GM21619 (cell line): ENCODE measurements at regions not wholly inside any gene's neighbourhood (a gene's known extent, or its start where the extent isn't known, plus 50 kb on each side); places are given as distances from the start of the nearest gene placed in this dataset.
"Not testable (repeated sequence)": the region's sequence is repeated elsewhere in the genome, so short reads cannot be mapped to it uniquely, and the experiment has no call there.

Experiments
- ATAC-seq: cut with Tn5 transposase; IDR thresholded peaks from one replicate; pipeline ENCODE4 v1.9.1; 2021; ENCODE audit not compliant: unreplicated experiment

DNA sequence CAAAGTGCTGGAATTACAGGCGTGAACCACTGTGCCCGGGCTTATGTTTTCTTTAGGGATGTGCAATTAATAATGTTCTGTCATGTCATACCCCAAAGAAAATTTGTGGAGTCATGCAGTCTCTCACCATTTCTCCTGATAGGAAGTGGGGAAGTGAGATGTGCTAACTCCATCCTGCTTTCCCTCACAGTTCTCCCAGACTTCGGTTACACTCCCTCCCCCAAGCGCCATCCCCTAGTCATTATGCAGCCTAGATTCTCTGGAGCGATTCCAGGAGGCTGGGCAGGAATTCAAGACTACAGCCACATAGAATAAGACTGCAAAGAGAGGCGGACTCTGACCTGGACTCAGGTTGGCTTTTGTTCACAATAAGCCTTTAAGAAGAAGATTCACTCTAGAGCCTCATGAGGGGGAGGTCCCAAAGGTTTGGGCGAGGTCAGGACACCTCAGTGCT is 271.4 kb downstream of the ALDH8A1 start:
- ATAC-seq, result no peak

GRCh38 chr6:134676307-134677281 is 273.3 kb downstream of the ALDH8A1 start:
- no peak for ATAC-seq

DNA sequence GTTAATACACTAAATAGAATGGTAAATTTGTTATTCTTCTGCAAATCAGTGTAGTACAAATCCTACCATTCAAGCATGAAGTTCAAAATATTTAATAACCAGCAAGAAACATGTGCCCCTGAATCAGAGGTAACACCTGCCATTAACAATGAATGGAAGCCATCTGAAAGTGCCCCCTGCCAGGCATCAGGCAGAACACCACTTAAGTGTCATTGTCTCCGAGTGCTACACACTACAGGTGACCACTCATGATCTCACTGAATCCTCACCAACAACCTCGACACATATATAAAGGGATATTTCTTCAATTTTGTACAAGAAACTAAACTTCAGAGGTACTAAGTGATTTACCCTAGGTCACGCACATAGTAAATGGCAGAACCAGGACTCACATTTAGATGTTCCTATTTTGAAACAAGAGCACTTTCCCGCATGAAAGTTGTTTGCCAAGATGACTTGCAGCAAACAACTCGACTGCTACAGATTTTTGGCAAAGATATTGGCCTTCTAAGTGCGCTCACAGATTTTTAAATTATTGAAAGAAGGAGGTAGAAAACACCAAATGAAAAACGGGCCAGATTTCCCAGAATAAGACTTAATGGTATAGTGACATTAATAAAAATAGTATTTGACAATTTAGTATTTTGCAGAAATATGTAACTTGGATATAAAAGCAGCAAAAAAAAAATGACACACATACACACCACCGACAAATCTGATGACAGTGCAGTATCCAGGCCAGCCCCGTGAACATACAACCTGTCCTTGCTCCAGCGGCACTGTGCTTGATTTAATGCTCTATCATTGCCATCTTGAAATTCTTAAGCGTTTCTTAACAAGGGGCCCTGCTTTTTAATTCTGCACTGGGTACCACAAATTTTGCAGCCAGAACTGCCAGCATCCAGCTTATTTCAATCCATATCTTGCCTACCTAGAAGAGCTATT is 274.5 kb downstream of the ALDH8A1 start:
- no peak for ATAC-seq

- no peak for ATAC-seq
Measured at GRCh38 chr6:134674562-134674961, 275.3 kb downstream of the ALDH8A1 start.

DNA sequence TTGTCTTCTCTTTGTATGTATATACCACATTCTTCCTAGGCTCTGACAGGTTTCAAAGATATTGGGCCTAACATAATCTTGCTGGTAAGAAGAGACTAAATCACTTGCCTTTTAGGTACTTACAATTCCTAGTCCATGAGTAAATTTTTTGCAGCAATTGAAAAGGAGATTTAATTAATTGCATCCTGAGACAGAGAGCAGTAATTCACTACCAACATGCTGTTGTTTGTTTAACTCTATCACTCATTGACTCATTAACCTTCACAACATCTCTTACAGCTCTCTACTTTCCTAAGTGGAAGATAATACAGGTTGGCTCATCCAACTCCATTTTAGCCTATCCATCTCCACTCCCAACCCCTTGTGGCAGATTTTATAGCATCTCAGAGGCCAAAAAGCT is 280.4 kb downstream of the ALDH8A1 start:
- no peak for ATAC-seq

GRCh38 chr6:134667111-134667510 is 282.8 kb downstream of the ALDH8A1 start:
- no peak for ATAC-seq

DNA sequence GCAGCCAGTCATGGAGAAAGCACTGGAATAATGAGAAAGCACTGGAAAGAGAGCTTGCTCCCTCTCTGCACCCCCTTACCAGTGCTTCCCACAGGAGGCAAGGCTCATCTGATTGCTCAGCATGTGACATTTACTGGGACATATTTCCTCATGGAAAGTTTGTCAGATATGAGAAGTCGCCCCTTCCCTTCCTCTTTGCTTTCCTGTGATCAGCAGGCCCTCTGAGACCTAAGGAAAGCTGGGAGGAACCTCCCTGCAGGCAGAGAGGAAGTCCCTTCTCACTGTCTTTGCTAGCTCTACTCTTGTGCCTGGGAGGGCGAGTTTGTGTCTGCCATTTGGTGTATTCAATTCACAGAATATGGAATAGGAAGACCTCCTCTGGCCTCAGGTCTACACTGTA is 283.8 kb downstream of the ALDH8A1 start:
- ATAC-seq, result no peak

GRCh38 chr6:134665029-134665723 is 284.7 kb downstream of the ALDH8A1 start:
- no peak for ATAC-seq

DNA sequence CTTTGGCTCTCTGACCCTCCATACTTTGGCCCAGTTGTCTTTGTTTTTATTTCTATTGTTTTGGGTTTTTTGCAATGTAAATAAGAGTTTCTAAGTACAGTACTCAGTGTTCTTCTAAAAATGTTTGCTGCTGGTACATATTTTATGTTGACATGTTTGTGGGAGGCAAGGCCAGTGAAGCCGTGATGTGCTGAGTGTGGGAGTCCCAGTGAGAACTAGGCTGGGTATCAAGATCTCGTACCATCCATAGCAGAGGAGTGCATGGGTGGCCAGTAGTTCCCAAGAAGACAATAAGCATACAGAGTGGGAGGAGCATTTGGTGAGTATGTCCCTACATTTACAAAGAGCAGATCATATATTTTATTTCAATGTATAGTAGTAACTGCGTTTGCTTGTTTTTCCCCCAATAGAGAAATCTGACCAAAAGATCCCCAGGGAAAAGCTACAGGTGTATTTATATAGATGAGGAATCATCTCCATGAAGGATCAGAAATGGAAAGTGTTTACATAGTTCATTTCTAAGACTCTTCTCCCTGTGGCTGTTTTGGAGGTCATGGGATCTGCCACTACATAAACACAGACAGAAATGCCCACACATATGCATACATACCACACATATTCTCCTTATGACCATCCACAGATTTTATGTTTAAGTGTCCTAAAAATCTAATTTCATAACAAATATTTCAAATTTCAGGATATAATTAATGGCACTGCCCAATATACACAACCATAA is 285.9 kb downstream of the ALDH8A1 start:
- ATAC-seq, result no peak

DNA sequence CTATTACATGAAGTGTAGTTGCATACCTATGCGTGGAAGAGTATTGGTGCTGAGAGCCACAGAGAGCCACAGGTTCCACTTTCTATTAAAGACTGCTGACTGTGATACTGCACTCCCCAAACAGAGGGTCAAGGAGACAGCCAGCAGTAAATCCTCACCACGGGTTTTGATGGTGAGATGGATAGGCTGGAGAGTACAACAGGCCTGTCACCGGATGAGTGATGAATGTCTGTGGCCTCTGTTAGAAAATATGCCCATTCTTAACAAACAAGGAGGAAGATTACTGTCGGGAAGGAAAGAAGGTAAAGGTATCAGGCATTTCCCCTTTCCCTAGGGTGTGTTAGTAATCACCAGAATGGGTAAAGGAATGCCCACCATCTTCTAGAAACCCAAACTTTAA is 286.5 kb downstream of the ALDH8A1 start:
- ATAC-seq, result no peak

DNA sequence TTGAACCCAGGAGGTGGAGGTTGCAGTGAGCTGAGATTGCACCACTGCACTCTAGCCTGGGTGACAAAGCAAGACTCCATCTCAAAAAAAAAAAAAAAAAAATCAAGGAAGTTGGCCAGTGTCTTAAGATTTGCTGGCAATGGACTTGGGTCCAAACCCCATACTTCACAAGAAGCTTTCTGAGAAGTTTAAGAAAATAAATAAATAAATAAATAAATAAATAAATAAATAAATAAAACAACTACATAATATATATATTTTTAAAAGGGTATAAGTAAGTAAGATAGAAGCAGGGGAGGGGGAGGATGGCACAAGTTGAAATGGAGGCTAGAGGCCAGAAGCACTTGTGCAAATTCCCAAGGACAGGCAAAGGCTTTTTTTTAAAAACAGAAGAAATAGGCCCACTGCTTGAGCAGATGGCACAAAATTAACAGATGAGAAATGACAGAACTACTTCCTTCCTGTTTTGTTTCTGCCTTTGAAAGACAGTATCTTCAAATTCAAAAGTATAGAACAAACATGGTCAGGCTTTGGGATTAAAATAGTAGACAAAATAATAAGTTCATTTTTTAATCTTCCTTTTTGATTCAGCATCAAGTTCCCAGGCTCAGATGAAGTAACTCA is 287.7 kb downstream of the ALDH8A1 start:
- ATAC-seq, result no peak

GRCh38 chr6:134659885-134660284 is 290.0 kb downstream of the ALDH8A1 start:
- ATAC-seq, result not testable (repeated sequence)

GRCh38 chr6:134658596-134658995 is 291.3 kb downstream of the ALDH8A1 start:
- ATAC-seq, result no peak

DNA sequence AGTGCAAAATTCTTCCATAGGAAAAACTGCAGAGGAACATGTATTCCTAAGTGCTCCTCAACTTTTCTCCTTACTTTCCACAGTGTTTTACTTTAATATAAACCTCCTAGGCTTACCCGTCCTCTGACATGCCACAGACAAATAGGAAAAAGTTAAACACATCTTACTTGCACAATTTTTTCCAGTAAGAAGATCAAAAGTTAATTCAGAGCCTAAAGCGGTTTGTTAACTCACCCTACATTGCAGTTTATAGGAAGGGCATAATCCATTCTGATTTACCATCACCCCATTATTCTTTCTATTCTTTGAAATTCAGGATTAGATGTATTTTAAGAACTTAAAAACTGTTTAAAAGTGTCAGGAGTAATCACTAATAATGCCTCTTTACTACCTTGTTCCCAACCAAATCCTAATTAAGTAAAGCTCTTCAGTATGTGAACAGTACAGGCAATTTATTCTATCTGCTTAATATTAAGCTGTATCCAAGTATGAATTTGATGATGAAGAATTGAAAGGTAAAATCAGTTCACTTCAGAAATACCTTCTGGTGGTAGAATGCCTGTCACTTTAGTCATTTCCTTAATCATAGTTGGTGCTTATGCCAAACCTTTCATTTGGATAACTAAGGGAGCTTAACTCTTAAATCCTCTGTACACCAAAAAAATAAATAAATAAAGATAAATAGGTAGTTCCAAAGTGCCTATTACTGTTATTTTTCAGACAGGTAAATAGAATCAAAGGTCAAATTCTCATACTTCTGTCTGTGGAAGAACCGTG is 292.0 kb downstream of the ALDH8A1 start:
- no peak for ATAC-seq

- no peak for ATAC-seq
Measured at GRCh38 chr6:134657343-134657742, 292.6 kb downstream of the ALDH8A1 start.

GRCh38 chr6:134654751-134655150 is 295.1 kb downstream of the ALDH8A1 start:
- ATAC-seq, result no peak

GRCh38 chr6:134651519-134651918 is 298.4 kb downstream of the ALDH8A1 start:
- ATAC-seq, result no peak

DNA sequence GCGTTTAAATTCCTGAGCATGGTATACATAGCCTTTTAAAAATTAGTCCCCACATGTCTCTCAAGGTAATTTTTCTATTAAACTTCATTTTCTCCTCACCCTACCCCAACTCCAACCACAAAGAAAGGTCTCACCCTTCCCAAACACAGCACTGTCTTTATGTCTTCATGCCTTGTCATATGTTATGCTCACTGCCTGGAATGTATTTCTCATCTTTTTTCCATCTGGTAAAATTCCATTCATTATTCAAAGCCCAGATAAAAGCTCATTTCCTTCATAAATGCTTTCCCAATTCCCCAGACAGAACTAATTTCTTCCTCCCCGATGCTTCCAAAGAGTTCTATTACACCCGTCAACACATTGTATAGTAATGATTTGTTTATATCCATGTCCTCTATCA is 302.0 kb downstream of the ALDH8A1 start:
- no peak for ATAC-seq

DNA sequence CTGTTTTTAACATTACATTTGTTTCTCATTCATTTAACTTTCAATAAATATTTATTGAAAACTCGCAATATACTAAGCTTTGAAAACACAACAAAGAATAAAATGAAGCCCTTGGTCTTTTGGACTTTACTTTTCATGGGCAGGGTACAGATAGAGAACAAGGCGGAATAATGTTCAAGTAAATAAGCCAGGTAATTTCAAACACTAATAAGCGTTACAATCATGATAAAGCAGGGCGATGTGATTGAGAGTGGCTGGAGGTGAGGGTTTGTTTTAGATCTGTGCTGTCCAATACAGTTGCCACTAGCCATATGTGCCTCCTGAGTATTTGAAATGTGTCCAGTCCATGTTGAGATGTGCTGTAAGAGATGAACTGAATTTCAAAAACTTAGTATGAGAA is 307.1 kb downstream of the ALDH8A1 start:
- no peak for ATAC-seq
